Activated CD8-positive, alpha-beta memory T cell treated with anti-CD3 and anti-CD28 coated beads, Interleukin-2, amount 50 U/mL, for 1 hour (primary cell): ENCODE measurements at regions not wholly inside any gene's neighbourhood (a gene's known extent, or its start where the extent isn't known, plus 50 kb on each side); places are given as distances from the start of the nearest gene placed in this dataset.

Source experiments
- DNase-seq: peaks from one replicate; pipeline ENCODE4 v3.0.0-alpha.2; 2020; ENCODE audit errors: extremely low read depth

- DNase-seq: no peak
Measured at GRCh38 chr16:56140645-56141044, 50.6 kb upstream of the GNAO1 start.

- no peak for DNase-seq
Measured at GRCh38 chr16:56137269-56137668, 54.0 kb upstream of the GNAO1 start.

DNA sequence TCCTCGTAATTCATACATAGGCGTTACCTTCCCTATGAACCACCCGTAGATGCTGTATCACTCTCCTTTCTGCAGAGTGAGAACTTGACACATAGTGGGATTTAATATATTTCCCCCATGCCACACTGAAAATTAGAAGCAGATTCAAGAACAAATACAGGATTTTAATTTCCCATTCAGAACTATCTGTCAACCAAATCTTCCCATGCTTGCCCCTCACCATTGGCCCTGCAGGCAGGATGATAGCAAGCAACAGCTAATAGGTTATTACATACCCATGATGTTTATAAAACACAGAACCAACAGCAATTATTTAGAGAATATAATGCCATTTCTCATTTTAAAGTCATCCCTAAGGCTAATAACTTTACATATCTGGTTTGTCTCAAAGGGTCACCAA is 55.0 kb upstream of the GNAO1 start:
- no peak for DNase-seq

DNA sequence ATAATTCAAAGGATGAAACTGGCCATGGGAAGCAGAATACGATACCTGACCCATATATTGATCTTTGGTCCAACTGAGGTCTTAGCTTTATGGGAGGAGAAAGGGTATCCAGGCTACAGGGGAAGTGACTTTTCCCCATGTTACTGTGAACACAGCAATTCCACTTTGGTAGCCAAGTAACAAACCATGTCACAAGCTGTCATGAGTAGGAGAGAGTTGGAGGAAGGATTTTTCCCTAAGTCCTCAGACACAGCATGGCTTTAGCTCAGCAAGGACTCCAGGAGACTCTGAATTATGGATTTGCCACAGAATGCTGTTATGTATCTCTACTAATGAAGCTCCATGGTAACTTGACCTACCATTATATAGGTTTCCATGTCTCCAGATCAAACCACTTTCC is 56.5 kb upstream of the GNAO1 start:
- DNase-seq: no peak

- no peak for DNase-seq
Measured at GRCh38 chr16:56125922-56126321, 65.4 kb upstream of the GNAO1 start.

DNA sequence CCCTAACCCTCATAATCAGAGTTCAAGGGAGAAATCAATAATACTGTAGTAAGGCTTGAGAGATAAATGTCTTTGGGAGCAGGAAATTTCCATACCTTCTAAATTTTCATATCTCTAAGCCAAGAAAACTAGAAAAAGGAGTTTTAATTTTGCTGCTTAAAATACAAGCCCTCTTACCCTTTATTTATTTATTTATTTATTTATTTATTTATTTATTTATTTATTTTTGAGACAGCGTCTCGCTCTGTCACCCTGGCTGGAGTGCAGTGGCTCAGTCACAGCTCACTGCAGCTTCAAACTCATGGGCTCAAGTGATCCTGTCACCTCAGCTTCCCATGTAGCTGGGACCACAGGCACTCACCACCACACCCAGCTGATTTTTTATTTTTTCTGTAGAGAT is 69.0 kb upstream of the GNAO1 start:
- no peak for DNase-seq

DNA sequence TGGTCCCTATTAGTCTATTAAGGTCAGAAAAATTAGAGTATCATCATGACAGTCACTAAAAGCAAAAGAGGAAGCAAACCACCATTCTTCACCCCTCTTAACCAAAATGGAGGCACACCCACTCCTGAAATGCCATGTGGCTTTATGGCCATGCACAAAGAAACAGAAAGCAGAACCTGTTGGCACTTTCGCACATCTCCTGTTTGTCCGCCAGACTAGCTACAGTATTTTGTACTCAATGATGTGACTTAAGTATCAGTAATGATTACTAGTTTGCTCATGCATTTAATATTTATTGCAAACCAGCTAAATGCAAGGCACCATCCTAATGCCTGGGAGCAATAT is 70.2 kb upstream of the GNAO1 start:
- DNase-seq: no peak

- no peak for DNase-seq
Measured at GRCh38 chr16:56120447-56121155, 70.7 kb upstream of the GNAO1 start.

GRCh38 chr16:56119133-56119532 is 72.2 kb upstream of the GNAO1 start:
- no peak for DNase-seq

- DNase-seq: no peak
Measured at GRCh38 chr16:56116577-56116964, 74.7 kb upstream of the GNAO1 start.

DNA sequence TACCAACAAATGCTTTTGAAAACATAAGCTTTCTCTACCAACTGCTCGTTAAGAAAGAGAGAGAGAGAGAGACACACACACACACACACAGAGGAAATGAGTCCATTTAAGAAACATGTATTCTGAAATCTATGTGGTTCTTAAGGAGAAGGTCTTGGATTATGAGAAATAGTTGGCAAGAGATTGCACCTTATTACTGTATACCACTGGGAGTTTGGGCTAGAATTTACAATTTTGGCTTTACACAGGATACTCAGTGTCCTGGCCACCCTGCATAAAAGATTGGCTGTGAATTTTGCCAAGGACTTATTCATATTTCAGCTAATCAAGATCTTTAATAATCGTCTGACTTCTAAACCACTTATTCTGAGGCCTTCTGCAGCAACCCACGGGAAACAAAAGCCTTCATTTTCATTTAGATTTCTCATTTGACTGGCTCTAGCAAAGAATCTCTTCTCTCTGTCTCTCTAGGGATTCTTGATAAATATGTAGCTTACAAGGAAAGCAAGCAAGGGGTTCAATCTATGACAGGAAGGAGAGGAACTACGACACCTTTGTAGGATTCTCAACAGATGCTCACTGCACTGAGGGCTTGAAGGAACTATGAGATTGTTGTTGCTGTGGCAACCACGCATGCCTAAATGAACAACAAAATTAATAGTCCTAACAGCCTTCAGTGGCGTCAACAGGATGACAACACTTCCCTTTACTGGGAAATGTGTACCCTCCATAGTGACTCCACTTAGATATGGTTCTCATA is 75.3 kb upstream of the GNAO1 start:
- DNase-seq: no peak

DNA sequence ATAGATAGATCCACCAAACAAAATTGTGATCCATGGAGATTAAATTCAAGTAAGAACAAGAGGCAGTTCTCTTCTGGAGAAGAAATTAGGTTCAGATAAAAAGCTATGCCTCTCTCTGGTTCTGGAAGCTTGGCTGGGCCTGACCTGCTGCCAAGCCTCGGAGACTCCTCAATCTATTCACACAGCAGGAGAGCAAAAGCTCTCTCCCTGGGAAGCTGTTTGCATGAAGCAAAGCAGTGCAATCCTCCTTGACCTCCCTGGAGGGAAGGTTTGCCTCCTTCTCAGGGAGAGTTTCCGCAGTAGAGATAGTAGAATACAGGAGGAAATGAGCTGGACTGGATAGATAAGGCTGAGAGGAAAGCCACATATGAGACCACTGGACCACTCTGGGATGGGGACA is 78.1 kb upstream of the GNAO1 start:
- DNase-seq: no peak

- DNase-seq: no peak
Measured at GRCh38 chr16:56111100-56111499, 80.2 kb upstream of the GNAO1 start.

DNA sequence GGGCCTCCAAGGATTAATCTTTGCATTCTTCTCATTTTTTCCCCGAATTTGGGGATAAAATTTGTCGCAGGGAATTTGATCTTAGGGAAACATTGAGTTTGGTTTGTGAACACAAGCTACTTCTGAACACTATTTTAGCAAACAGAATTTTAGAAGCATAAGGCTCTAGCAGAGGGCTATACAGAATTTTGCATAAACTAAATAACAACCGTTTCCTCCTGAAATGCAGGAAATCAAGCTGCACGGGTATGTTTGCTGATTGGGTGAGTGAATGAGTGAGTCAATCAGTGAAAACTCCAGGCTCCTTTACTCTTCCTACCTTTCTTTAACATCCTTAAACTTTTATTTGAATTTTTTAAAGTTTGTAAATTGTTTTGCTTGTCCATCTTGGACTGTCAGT is 81.3 kb upstream of the GNAO1 start:
- DNase-seq: no peak

DNA sequence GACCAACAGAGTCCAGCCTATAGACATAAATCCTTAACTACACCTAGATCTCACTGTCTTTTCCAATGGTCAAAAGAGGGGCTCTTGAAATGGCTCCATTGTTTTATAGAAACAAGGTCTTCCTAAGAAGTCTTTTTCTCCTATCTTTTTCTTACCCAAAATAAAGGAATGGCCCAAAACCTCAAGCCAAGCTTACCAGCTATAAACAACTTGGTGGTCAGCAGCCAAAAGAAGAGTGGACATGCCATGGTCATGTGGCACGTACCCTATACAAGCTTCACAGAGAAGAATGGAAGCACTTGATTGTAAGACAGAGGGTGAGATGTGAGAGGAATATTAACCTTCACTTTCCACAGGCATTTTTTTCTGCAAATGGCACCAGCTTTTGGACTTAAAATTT is 82.1 kb upstream of the GNAO1 start:
- no peak for DNase-seq

DNA sequence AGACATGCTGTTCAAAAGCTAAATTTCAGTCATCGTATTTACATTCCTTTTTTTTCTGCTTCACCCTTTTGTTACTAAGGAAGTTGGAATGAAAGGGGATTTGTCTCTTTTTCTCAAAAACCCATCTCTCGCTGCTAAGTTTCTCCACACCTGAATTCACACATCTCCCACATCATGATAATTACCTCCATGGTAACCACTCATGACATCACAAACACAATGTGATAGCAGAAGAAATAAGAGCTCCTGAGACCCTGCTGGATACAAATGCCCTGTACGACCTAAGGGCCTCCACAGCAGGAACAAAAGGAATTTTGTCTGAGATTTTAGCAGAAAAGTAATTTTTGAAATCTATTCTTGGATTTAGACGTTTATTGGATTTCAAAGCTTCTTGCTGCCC is 82.6 kb upstream of the GNAO1 start:
- DNase-seq: no peak

DNA sequence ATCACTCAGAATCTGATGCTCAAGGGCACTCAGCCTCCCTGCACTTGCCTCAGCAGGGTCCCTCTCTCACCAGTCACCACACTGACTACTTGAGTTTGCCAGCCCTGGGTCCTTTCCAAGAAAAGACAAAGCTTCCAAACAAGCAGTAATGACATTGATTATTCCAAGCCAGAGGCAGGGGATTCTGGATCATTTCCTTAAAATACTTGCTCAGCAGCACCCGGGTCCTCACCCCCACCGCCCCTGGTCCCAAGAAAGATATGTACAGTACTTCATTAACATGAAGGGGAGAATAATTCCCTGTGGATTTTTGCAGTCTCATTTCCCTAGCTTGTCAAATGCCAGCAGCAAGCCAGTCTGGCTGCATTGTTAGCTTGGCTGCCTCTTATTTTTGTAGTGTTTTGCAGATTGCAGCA is 83.2 kb upstream of the GNAO1 start:
- no peak for DNase-seq

- DNase-seq: no peak
Measured at GRCh38 chr16:56106527-56106926, 84.8 kb upstream of the GNAO1 start.

DNA sequence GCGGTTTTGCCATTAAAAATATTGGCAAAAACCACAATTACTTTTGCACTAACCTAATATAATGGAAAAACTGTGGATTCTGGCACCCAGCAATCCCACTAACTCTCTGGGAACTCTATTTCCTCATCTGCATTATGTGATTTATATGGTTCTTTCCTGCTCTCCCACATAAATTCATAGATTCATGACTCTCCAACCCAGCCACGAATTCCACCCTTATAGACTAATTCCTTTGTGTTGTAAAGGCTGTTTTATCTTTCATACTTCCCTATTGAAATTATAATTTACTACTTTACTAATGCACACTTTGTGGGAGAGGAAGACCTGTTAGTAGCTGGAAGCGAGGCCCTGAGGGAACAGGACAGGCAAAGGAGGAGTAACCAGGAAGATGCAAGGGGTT is 88.4 kb upstream of the GNAO1 start:
- DNase-seq: no peak

DNA sequence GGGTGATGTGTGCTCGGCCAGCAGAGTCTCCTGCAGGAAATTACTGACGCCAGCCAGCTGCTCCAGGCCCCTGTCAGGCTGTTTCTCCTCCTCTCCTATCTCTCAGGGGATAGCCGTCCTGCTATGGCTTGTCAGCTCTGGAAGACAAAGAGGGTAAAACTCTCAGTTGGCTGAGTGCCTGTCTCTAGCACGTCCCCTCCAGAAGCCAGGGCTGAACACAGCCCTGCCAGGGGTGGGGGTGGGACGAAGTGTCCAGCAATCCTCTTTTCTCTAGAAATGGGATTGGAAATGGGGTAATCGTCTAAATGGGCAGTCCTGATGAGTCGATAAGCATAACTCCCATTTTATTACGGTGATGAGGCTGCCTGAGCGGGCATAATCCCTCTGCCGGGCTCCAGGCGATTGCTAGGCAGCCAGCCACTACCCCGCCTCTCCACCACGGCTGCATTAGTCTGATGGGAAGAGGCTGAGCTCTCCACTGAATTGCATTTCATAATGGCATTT is 89.1 kb upstream of the GNAO1 start:
- no peak for DNase-seq

DNA sequence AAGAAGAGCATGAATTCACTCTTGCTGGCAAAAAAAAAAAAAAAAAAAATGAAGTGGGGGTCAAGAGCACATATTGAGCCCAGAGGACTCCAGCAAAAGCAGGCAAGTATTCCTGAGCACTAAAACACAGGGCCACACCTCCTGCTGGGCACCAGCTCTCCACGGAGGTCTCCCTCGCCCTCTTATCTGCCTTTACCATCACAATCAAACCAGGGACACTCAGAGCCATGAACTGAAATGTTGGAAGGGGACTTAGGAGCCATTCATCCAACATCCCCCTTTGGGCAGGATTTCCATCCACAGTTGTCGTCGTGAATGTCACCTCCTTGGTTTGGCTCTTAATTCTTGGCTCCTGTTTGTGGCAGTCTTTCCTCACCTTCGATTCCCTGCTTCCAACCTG is 89.8 kb upstream of the GNAO1 start:
- DNase-seq: no peak

DNA sequence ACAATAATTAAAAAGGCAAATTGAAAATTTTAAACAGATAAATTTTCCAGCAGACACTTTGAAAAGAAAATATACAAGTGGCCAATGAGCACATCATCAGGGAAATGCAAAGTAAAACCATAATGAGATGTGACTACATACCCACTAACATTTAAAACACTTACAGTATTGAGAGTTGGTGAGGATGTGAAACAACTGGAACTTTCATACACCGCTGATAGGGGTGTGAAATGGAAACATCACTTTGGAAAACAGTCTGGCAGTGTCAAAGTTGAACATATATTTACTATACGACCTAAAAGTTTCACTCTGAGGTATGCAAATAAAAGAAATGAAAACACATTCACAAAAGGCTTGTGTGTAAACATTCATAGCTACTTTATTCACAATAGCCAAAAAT is 94.0 kb upstream of the GNAO1 start:
- no peak for DNase-seq

- DNase-seq: no peak
Measured at GRCh38 chr16:56094231-56094630, 97.1 kb upstream of the GNAO1 start.

DNA sequence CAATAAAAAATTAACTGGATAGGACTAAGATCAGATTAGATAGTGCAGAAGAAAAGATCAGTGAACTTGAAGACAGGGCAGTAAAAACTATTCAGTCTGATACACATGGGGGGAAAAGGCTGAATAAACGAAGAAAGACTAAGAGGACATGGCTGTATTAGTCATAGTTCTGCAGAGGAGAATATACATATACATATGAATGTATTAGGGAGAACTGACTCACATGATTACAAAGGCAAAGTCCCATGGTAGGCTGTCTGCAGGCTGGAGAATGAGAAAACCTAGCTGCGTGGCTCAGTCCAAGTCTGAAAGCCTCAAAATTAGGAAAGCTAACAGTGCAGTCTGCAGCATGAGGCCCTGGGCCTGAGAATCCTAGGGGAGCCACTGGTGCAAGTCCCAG is 98.2 kb upstream of the GNAO1 start:
- no peak for DNase-seq
